ENCODE measurements at regions not wholly inside any gene's neighbourhood (a gene's known extent, or its start where the extent isn't known, plus 50 kb on each side); places are given as distances from the start of the nearest gene placed in this dataset.

- Histone ChIP-seq H3K4me1 (replicated peaks in 1 of 2) (no peaks in the 10 kb centered on the region), H3K27me3 (no peaks in the 10 kb centered on the region), H3K36me3 (replicated peaks in 1 of 2) (no peaks in the 10 kb centered on the region), H3K4me3 (no peak overlapping the region), H3K27ac (no peak overlapping the region), H3K9me3 (replicated peaks in 1 of 3) (no peaks in the 10 kb centered on the region)
- 84 to 93% (median 90%) methylated on average over 1 of the region's 1 CpG for WGBS, 4 donors
- no peak for TF ChIP-seq POLR2A (IDR thresholded peaks at IDR 0.05)
- no peak for TF ChIP-seq CTCF (IDR thresholded peaks at IDR 0.05)
- no peak for DNase-seq
- intact Hi-C loops (cut with DNase I), result no loop called here
Observed at GRCh38 chr3:76405196-76405595, 619.8 kb upstream of the ZNF717 start.

GRCh38 chr3:76410762-76411281, 625.5 kb upstream of the ZNF717 start:
- Histone ChIP-seq H3K4me3 (no peak overlapping the region), H3K9me3 (replicated peaks in 1 of 3) (peaks cover 0 to 4% (median 0%) of the 10 kb centered on the region in 3 donors), H3K27ac (no peak overlapping the region), H3K27me3 (no peaks in the 10 kb centered on the region), H3K4me1 (replicated peaks in 1 of 2) (no peaks in the 10 kb centered on the region), H3K36me3 (replicated peaks in 1 of 2) (no peaks in the 10 kb centered on the region)
- intact Hi-C loops (cut with DNase I), result no loop called here
- DNase-seq, result no peak
- no peak for TF ChIP-seq POLR2A (IDR thresholded peaks at IDR 0.05)
- no peak for TF ChIP-seq CTCF (IDR thresholded peaks at IDR 0.05)
- WGBS, 4 donors, result 24 to 46% (median 32%) methylated on average over 3 of the region's 3 CpGs

GRCh38 chr3:76415384-76415783, 624.5 kb upstream of the ROBO2 start:
- Histone ChIP-seq H3K27ac (no peak overlapping the region), H3K27me3 (no peaks in the 10 kb centered on the region), H3K36me3 (replicated peaks in 1 of 2) (no peaks in the 10 kb centered on the region), H3K4me3 (no peak overlapping the region), H3K4me1 (replicated peaks in 1 of 2) (no peaks in the 10 kb centered on the region), H3K9me3 (replicated peaks in 1 of 3) (peaks cover 0 to 4% (median 0%) of the 10 kb centered on the region in 3 donors)
- TF ChIP-seq POLR2A (IDR thresholded peaks at IDR 0.05) (no peak), CTCF (IDR thresholded peaks at IDR 0.05) (no peak)
- 67 to 95% (median 92%) methylated on average over 2 of the region's 2 CpGs for WGBS, 4 donors
- DNase-seq, result no peak
- intact Hi-C loops (cut with DNase I), result no loop called here

- H3K36me3 ChIP-seq (replicated peaks in 1 of 2), result no peaks in the 10 kb centered on the region
- H3K27ac ChIP-seq, result no peak overlapping the region
- no peaks in the 10 kb centered on the region for H3K27me3 ChIP-seq
- H3K4me3 ChIP-seq, result no peak overlapping the region
- no peaks in the 10 kb centered on the region for H3K4me1 ChIP-seq (replicated peaks in 1 of 2)
- no peak for TF ChIP-seq CTCF (IDR thresholded peaks at IDR 0.05)
- TF ChIP-seq POLR2A (IDR thresholded peaks at IDR 0.05), result no peak
- intact Hi-C loops (cut with DNase I), result no loop called here
- H3K9me3 ChIP-seq (replicated peaks in 1 of 3), result no peaks in the 10 kb centered on the region
- WGBS, 4 donors, result 71 to 78% (median 73%) methylated on average over 2 of the region's 2 CpGs
- DNase-seq, result no peak
Observed at GRCh38 chr3:76429581-76430177, 610.2 kb upstream of the ROBO2 start.
